Retina (tissue), 1 donor: ENCODE measurements at regions not wholly inside any gene's neighbourhood (a gene's known extent, or its start where the extent isn't known, plus 50 kb on each side); places are given as distances from the start of the nearest gene placed in this dataset.

Source experiments
- DNase-seq: peaks from one replicate; pipeline ENCODE4 v3.0.0-alpha.2; 2016

GRCh38 chr1:53400761-53401674, 58.2 kb upstream of the DMRTB1 start:
- DNase-seq, result no peak

- no peak for DNase-seq
These were observed 57.1 kb upstream of the DMRTB1 start for GRCh38 chr1:53401813-53402745.

GRCh38 chr1:53402891-53403655, 56.1 kb upstream of the DMRTB1 start:
- DNase-seq, result no peak

GRCh38 chr1:53405737-53406136, 53.5 kb upstream of the DMRTB1 start:
- DNase-seq, result no peak

- no peak for DNase-seq
These were observed 52.5 kb upstream of the DMRTB1 start for GRCh38 chr1:53406551-53407235.

GRCh38 chr1:53408013-53408754, 51.0 kb upstream of the DMRTB1 start:
- no peak for DNase-seq

GRCh38 chr1:53408755-53409129, 50.5 kb upstream of the DMRTB1 start:
- no peak for DNase-seq

GRCh38 chr1:53409233-53409632, 50.0 kb upstream of the DMRTB1 start:
- no peak for DNase-seq
